HG03432 (cell line): ENCODE measurements at regions not wholly inside any gene's neighbourhood (a gene's known extent, or its start where the extent isn't known, plus 50 kb on each side); places are given as distances from the start of the nearest gene placed in this dataset.
"Not testable (repeated sequence)": the region's sequence is repeated elsewhere in the genome, so short reads cannot be mapped to it uniquely, and the experiment has no call there.

Experiments used
- ATAC-seq: cut with Tn5 transposase; IDR thresholded peaks from one replicate; pipeline ENCODE4 v1.9.1; 2021; ENCODE audit warnings: mild to moderate bottlenecking, moderate library complexity; ENCODE audit not compliant: unreplicated experiment

GRCh38 chr2:78779761-78780160 lies 245.7 kb upstream of the REG3G start:
- ATAC-seq: no peak

- no peak for ATAC-seq
Observed at GRCh38 chr2:78780256-78780655, 245.2 kb upstream of the REG3G start.

- ATAC-seq: no peak
Observed at GRCh38 chr2:78780864-78781583, 244.5 kb upstream of the REG3G start.

GRCh38 chr2:78782196-78782595 lies 243.3 kb upstream of the REG3G start:
- ATAC-seq: no peak

GRCh38 chr2:78811955-78812610 lies 213.4 kb upstream of the REG3G start:
- ATAC-seq: no peak

- ATAC-seq: no peak
Observed at GRCh38 chr2:78814331-78814986, 211.0 kb upstream of the REG3G start.

- no peak for ATAC-seq
Observed at GRCh38 chr2:78817430-78817829, 208.1 kb upstream of the REG3G start.

GRCh38 chr2:78832481-78832880 lies 193.0 kb upstream of the REG3G start:
- no peak for ATAC-seq

GRCh38 chr2:78839259-78839658 lies 186.2 kb upstream of the REG3G start:
- no peak for ATAC-seq

GRCh38 chr2:78840311-78840710 lies 185.2 kb upstream of the REG3G start:
- not testable (repeated sequence) for ATAC-seq

GRCh38 chr2:78845664-78846185 lies 179.8 kb upstream of the REG3G start:
- ATAC-seq: no peak

GRCh38 chr2:78861546-78861945 lies 164.0 kb upstream of the REG3G start:
- peak; percentile 59 for ATAC-seq

- no peak for ATAC-seq
Observed at GRCh38 chr2:78864205-78864604, 161.3 kb upstream of the REG3G start.

GRCh38 chr2:78865667-78866066 lies 159.8 kb upstream of the REG3G start:
- no peak for ATAC-seq

- no peak for ATAC-seq
Observed at GRCh38 chr2:78870343-78870967, 155.0 kb upstream of the REG3G start.

GRCh38 chr2:78873526-78873925 lies 152.0 kb upstream of the REG3G start:
- ATAC-seq: no peak

GRCh38 chr2:78876316-78876688 lies 149.2 kb upstream of the REG3G start:
- ATAC-seq: no peak

GRCh38 chr2:78887446-78887845 lies 138.1 kb upstream of the REG3G start:
- no peak for ATAC-seq

GRCh38 chr2:78890935-78891334 lies 134.6 kb upstream of the REG3G start:
- no peak for ATAC-seq

- no peak for ATAC-seq
Observed at GRCh38 chr2:78892295-78892694, 133.2 kb upstream of the REG3G start.

GRCh38 chr2:78895022-78895421 lies 130.5 kb upstream of the REG3G start:
- ATAC-seq: no peak
